ENCODE measurements at regions not wholly inside any gene's neighbourhood (a gene's known extent, or its start where the extent isn't known, plus 50 kb on each side); places are given as distances from the start of the nearest gene placed in this dataset.
"Not testable (repeated sequence)": the region's sequence is repeated elsewhere in the genome, so short reads cannot be mapped to it uniquely, and the experiment has no call there.

DNA sequence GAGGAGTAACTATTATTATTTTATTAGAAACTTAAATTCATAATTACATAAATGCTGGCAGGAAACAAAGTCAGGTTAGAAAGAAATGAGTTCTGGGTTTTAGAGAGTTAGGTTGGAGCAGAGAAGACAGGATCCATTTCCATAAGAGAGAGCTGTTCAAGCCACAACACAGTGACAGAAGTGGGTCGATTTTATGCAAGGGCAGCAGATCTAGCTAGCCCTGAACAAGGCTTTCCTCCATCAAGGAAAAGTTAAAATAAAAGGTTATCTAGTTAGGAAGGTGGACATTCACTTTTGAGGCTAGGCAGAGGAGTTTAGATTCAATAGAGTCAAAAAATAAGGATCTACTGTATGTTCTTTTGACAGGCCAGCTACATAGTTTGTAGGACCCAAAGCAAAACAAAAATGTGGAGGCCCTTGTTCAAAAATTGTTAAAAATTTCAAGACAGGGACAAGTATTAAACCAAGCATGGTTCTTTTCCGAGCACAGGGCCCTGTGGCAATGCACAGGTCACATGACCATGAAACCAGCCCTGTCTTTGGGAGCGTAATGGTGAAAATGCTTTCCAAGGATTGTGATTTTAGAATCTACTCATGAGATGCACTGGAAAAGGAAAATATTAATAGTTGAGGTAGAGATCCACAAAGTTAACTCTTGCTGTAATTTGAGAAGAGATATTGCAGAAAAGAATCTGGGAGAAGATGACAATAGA lies 91.2 kb upstream of the CREB1 start:
- no peak for DNase-seq (ENCODE audit: low read depth in 2 of 3, low spot score in 1 of 3)

GRCh38 chr2:207439881-207440280 lies 89.9 kb upstream of the CREB1 start:
- not testable (repeated sequence) for DNase-seq (ENCODE audit: low read depth in 2 of 3, low spot score in 1 of 3)

DNA sequence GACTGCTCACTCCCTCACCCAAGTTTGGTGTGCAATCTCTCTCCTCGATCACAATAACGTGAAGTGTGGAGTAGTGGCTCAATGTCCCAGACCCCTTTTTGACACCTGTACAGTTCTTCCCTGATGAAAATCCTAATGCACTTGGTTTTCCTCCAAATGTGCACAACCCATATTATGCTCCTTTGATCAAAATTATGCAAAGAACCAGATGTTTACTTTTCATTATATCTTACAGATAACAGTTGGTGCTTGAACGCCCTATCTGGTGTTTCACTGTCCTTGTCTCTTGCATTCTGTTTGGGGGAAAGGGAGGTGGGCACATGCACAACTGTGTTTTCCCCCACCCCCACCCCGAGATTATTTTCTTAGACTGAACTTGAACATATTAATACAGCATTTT lies 85.0 kb upstream of the CREB1 start:
- no peak for DNase-seq (ENCODE audit: low read depth in 2 of 3, low spot score in 1 of 3)

- DNase-seq (ENCODE audit: low read depth in 2 of 3, low spot score in 1 of 3) = no peak
These were observed 83.1 kb upstream of the CREB1 start for GRCh38 chr2:207446653-207447052.

GRCh38 chr2:207448006-207448405 lies 81.8 kb upstream of the CREB1 start:
- no peak for DNase-seq (ENCODE audit: low read depth in 2 of 3, low spot score in 1 of 3)

DNA sequence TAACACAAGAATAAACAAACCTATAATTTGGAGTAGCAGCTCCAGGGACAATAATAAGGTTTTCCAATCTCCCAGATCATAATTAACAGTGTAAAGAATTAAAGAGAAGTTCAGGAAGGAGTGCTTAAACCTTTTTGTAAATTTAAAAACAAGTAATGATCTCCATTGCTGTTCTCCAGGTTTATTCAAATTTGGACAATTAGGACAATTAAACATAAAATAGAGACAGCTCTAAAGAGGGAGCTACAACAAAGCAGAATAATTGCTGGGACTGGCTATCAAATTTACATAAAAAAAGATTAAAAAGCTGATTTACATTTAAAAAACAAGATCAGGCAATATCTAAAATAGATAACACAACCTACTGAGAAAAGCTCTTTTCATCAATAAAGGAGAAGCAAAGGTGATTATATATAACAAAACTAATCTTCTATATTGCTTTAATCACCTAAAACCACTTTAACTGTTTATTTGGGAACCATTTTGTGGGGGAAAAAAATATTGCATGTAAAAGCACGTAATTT lies 80.1 kb upstream of the CREB1 start:
- DNase-seq (ENCODE audit: low read depth in 2 of 3, low spot score in 1 of 3) = no peak

DNA sequence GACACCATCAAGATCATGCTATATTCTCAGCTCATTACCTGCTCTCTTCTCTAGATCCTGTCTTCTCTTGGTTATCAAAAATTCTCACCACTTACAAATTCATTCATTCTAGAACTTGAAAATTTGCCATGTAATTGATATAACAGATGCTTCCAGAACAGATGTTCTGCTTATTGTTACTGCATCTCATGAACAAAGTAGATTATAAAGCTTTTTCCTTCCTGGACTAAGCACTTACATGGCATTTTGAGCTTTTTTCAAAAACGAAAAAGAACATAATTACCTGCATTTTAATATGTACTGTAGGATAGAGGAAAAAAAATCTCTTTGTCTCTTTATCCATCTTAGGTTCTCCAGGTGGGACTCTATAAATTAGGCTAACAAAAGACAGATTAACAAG lies 79.6 kb upstream of the CREB1 start:
- DNase-seq (ENCODE audit: low read depth in 2 of 3, low spot score in 1 of 3) = no peak

GRCh38 chr2:207458582-207458981 lies 71.2 kb upstream of the CREB1 start:
- DNase-seq (ENCODE audit: low read depth in 2 of 3, low spot score in 1 of 3) = no peak

- no peak for DNase-seq (ENCODE audit: low read depth in 2 of 3, low spot score in 1 of 3)
These were observed 69.6 kb upstream of the CREB1 start for GRCh38 chr2:207459990-207460757.

DNA sequence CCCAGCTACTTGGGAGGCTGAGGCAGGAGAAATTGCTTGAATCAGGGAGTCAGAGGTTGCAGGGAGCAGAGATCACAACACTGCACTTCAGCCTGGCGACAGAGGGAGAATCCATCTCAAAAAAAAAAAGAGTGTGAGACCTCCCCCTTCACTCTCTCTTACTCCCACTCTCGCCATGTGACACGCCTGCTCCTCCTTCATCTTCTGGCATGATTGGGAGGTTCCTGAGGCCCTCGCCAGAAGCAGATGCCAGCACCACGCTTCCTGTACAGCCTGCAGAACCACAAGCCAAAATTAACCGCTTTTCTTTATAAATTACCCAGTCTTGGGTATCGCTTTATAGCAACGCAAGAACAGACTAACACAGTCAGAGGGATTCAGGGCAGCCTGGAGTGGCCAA lies 66.3 kb upstream of the CREB1 start:
- no peak for DNase-seq (ENCODE audit: low read depth in 2 of 3, low spot score in 1 of 3)

DNA sequence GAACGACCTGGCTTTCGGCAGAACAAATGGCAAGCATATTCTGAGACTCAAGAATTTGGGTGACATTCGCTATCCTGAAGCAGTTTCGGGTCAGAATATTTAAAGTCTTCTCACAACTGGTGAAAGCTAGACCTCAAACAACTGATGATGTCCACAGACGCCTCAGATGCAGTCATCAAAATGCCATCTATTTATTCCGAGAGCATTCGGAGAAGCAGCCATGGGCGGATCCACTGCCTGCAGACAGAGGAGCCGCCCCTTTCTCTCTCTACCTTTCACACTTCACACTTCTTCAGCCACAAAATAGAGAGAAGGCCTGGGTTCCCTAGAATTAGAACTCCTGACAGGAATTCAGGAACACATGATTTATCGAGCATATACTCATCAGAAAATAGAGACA lies 65.8 kb upstream of the CREB1 start:
- no peak for DNase-seq (ENCODE audit: low read depth in 2 of 3, low spot score in 1 of 3)

DNA sequence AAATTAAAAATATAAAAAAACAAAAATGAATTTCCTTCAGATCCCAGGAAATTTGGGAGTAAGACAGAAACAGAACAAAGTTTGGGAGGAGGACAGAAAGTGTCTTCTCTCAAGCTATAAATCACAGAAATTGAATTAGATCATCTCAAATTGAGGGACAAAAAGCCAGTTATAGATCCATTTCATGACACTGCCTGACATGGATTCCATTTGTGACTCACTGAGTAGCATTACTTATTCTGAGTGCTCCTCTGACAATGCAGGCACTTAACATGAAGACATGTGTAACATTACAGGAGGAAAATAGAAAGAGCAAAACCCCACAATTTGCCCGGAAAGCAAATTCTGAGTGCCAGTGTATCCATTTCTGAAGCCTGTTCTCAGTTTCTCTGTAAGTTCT lies 63.9 kb upstream of the CREB1 start:
- no peak for DNase-seq (ENCODE audit: low read depth in 2 of 3, low spot score in 1 of 3)

GRCh38 chr2:207467716-207468347 lies 61.9 kb upstream of the CREB1 start:
- DNase-seq (ENCODE audit: low read depth in 2 of 3, low spot score in 1 of 3) = no peak

- DNase-seq (ENCODE audit: low read depth in 2 of 3, low spot score in 1 of 3) = no peak
These were observed 61.3 kb upstream of the CREB1 start for GRCh38 chr2:207468488-207468887.

GRCh38 chr2:207469451-207469850 lies 60.3 kb upstream of the CREB1 start:
- DNase-seq (ENCODE audit: low read depth in 2 of 3, low spot score in 1 of 3) = no peak

GRCh38 chr2:207469943-207470729 lies 59.6 kb upstream of the CREB1 start:
- DNase-seq (ENCODE audit: low read depth in 2 of 3, low spot score in 1 of 3) = no peak

- DNase-seq (ENCODE audit: low read depth in 2 of 3, low spot score in 1 of 3) = no peak
These were observed 58.5 kb upstream of the CREB1 start for GRCh38 chr2:207471261-207471660.

- DNase-seq (ENCODE audit: low read depth in 2 of 3, low spot score in 1 of 3) = no peak
These were observed 57.3 kb upstream of the CREB1 start for GRCh38 chr2:207472343-207473048.

DNA sequence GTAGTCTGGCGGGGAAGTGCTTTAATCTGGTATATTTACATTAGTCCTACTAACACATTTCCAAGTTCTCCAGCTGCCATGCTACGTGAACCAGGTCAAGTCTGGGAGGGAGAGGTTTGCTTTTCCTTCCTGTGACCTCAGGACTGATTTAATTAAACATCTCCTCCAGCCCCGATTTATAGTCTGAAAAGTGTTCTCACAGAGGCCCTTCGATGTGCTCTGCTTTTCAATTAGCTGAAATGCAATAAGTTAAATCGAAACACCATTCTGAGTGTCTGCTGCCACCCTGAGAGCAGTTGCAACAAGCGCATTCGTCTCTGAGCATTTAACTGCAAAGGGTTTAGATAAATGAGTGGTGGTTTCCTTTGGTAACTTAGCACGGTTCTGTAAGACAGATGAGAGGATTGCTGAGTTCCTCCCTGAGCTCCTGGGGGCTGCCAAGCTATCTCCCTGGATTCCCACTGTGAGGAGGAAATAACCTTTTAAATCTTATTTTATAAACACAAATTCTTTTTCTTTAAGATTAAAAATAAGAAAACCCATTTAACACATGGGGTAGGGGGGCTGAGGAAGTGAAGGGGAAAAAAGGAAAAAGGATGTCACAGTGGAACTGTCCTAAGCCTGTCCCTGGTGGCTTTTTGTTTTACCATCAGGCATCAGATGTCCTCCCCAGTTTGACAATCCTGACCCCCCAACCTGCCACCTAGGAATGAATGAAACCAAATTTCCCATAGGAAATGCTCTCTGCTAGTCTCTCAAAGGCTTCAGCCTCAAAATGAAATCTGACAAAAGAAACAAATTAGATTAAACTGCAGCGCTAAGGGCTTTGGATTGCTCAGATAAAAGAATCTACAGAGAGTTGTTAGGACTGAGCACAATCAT lies 56.5 kb upstream of the CREB1 start:
- peak; percentile 21 to 26 (median 24) for DNase-seq (ENCODE audit: low read depth in 2 of 3, low spot score in 1 of 3)

- DNase-seq (ENCODE audit: low read depth in 2 of 3, low spot score in 1 of 3) = no peak
These were observed 55.9 kb upstream of the CREB1 start for GRCh38 chr2:207473931-207474235.

Measured in stimulated activated CD4-positive, alpha-beta T cell treated with anti-CD3 and anti-CD28 coated beads, Interleukin-12 subunit alpha, Interleukin-12 subunit beta, amount 100 ng/mL, for 48 hours (primary cell).